GM18511 (cell line): ENCODE measurements at regions not wholly inside any gene's neighbourhood (a gene's known extent, or its start where the extent isn't known, plus 50 kb on each side); places are given as distances from the start of the nearest gene placed in this dataset.
A peak's percentile ranks its signal among the peaks of the same experiment; 100 is the strongest.

Experiments used
- ATAC-seq: cut with Tn5 transposase; IDR thresholded peaks from one replicate; pipeline ENCODE4 v1.9.1; 2021; ENCODE audit warnings: mild to moderate bottlenecking, moderate library complexity; ENCODE audit not compliant: unreplicated experiment

DNA sequence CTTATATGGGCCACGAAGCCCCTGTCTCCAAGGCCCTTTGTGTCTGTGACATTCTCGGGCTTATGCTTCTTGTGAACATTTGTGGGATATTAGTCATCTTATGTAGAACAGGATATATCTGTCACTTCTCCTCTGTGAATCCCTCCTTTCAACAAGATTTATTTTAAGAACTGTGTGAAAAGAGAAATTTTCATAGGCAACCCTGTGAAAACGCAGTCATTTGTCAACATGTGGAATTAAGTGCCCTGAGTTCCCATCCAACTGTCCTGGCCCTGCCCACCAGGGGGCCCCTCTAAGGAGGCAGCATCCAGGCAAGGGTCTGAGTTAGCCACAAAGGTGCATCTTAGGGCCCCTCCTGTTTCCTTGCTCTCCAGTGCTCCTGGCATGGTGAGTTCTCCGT is 76.8 kb upstream of the CHRNA7 start:
- no peak for ATAC-seq

DNA sequence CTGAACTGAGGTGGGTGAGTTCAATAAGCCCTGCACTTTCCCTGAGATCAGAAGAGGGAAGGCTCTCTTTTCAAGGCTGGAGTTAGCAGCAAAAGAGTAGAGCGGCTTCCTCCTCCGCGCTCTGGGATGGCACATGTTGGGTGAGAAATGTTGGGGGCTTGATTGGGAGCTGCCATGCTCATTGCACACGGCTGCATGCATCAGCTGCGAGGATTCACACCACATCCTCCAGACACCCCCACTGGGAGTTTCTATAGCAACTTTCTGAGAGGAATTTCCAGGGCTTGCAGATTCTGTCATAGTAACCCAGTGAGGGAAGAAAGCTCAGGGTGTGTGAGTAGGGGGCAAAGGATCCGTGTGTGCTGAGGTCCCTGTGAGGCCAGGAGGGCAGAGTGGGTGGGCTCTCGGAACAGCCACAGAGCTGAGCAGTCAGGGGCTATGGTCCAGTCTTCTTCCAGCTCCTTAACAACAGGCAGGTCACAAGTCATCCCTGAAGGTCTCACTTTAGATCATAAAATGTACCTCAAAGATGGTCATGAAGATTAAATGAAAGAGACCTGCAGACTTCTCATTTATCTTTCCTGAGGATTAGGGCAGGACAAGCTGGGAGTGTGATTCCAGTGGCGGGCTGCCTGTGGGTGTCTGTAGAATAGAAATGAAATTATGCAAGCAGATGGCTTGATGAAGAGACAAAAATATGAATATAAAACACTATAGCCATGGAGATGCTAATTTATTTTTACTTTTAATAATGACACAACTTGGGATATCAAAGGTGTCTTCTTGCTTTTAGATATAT is 75.7 kb upstream of the CHRNA7 start:
- no peak for ATAC-seq

DNA sequence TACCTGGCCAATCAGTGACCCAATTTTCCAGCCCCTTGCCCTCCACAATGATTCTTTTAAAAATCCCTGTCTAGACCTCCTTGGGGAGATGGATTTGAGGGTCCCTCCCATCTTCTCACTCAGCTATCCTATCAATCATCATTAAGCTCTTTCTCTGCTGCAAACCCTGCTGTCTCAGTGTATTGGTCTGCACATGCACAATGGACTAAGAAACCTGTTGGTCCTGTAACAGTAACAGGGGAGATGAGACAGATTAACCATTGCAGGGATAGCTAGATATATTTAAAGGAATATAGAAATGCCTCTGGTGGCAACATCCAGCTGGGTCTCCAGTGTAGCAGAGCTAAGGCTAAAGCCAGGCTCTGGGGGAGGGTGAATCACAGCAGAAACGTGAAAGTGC is 74.6 kb upstream of the CHRNA7 start:
- ATAC-seq = no peak

DNA sequence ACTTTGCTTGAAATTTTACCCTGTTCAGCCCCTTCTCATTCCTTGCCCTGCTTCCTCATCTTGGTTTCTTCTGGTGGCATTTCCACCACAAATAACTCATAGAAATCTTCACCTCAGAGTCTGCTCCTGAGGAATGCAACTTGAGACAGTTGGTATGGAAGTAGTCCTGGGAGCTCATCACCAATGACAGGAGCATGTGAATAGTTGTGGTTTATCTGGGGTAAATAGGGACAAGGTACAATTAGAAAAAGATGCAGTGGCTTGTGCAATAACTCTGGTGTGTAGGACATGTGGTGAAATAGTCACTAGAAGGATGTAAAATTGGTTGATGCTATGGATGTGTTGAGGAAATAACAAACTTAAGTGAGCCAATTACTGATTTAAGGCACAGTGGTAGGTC is 72.7 kb upstream of the CHRNA7 start:
- no peak for ATAC-seq

DNA sequence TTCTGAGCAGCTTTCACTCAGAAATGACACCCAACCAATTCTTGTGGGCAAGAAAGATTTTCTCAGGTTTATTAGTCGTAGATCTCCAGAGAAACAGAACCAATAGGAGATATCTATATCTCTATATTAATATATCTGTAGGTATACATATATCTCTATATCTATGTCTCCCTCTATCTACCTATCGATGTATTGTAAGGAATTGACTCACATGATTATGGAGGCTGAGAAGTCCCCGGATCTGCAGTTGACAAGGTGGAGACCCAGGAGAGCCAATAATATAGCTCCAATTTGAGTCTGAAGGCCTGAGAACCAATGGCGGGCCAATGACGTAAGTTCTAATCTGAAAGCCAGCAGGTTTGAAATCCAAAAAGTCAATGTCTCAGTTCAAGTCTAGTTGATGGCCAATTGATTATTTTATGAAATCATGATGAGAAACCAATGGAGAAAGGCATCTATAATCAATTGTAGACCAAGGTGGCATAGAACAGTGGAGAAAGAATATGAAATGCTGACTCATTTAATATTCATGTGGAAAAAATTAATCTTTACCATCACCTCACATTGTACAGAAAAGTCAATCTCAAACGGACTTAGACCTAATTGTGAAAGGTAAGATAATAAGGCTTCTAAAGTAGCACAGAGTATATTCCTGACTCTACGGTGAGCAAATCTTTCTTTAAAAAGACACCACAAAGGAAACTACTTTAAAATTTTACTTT is 65.6 kb upstream of the CHRNA7 start:
- no peak for ATAC-seq

DNA sequence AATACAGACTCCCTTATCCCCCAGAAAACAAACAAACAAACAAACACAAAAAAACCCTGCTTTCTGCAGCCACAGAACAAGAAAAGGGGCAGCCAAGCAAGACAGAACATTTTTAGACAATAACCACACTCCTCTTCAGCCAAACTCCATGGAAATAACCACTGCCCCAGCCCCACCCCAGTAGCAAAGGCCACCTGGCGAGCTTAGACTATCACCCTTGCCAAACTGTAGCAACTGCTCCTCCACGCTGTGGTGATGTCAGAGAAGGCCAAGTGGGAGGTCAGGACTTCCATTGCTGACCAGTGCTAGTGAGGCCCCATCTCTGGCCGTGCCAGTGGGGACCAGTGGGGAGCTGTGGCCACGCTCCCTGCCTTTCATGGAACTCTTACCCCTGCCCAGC is 60.3 kb upstream of the CHRNA7 start:
- ATAC-seq = no peak

DNA sequence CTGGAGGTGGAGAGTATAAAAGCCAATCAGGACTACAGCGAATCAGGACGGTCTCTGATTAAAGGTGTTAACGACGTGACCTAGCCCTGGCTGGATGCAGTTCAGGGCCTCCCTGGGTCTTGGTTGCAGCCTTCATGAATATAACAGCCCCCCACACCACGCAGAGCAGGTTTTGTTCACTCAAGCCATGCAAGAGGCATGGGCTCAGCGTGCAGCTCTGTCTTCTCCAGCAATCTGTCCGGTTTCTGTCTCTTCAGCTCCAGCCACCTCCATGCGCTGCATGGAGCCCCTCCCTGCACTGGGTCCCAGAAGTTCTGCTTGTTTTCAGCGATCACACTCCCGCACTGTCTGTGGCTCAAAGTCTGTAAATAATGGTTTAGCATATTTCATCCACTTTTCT is 57.1 kb upstream of the CHRNA7 start:
- no peak for ATAC-seq

DNA sequence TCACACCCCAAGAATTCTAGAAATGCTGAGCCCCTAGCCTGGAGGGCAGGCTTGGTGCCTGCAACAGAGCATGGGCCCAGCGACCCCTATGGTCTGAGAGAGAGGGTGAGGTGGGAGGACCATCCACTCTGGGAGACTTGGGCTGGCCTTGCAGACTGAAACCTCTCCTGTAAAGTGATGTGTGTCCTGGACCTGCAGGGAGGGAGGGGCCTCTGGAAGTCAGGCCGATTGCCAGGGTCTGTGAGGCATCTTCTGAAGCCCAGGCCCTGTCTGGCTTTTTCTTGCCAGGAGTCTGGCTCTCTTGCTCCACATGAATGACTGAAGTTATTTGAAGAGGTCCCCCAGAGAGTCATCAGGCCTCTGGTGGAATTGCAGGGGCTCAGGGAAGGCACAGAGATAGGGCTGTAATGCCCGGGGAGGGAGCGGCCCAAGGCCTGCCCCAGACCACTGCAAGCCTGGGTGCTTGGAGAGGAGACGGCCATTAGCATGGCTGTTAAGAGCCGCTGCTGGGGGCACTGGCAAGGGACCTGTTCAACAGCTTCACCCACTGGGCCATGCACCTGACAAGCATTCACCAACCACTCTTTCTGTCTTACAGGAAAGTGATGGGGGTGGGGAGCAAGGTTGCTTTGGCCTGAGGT is 56.0 kb upstream of the CHRNA7 start:
- no peak for ATAC-seq

DNA sequence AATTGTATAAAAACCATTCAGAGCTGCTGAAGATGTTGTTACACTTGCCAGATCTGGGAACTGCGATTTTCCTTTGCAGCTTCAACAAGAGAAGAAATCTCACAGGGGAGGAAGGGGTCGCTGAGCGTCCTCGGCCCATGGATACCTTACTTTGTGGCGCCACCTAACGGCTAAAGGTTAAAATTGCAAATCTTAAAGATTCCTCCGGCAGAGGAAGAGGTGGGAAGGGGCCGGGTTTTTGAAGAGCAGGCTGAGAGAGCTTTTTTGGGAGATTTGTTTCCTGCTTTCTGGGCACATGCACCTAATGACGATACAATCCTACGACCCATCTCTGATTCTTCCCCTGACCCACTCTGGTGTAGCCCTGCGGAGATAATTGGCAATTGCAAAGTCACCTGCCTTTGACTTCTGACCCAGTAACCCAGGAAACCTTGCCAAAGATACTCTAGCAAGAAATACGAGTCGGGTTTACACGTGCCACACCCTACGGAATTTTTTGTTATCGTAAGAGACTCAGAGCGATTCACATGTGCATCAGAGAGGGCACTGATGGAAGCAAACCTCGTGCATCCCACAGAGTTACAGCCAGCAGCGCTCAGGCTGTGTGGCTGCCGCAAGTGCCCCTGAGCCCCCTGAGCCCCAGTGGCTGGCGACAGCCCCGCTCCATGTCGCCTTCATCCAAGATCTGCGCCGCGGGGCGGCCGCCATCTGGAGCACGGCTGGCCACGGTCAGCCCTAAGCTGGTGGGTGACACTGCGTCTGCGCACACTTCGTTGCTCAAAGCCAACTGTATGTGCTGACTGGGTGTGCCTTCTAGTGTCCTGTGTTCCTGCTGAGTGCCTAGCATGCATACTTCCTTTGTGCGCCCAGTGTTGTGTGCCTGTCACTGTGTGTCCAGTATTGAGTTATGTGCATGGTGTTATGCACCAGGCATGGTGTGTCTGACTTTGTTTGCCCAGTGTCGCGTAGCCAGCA is 55.2 kb upstream of the CHRNA7 start:
- no peak for ATAC-seq

DNA sequence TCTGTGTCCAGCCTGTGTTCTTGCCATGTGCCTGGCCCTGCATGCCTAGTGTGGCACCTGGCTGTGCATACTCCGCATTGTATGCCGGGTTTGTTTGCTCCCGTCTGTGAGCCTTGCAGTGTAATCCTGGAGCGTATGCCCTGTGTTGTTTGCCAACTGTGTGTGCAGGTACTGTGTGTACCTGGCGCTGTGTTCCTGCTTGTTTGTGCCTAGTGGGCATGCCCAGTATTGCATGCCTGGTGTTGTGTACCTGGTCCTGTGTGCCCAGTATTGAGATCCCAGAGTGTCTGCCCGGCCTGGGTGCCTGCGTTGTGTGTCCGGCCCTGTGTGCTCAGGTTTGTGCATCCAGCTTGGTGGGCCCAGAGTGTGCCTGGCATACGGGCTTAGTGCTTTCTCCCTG is 54.5 kb upstream of the CHRNA7 start:
- no peak for ATAC-seq

DNA sequence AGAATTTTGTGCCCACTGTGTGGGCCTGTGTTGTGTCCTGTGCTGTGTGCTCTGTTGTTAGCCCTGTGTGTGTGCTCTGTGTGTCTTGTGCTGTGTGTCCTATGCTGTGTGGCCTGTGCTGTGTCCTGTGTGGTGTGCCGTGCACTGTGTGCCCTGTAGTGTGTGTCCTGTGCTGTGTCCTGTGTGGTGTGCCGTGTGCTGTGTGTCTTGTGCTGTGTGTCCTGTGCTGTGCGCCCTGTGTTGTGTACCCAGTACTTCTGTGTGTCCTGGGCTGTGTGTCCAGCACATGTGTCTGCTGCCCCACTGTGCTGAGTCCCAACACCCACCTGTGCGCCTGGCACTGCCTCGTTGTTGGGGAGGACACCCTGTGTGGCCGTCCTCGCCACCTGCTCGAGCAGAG is 53.2 kb upstream of the CHRNA7 start:
- no peak for ATAC-seq

DNA sequence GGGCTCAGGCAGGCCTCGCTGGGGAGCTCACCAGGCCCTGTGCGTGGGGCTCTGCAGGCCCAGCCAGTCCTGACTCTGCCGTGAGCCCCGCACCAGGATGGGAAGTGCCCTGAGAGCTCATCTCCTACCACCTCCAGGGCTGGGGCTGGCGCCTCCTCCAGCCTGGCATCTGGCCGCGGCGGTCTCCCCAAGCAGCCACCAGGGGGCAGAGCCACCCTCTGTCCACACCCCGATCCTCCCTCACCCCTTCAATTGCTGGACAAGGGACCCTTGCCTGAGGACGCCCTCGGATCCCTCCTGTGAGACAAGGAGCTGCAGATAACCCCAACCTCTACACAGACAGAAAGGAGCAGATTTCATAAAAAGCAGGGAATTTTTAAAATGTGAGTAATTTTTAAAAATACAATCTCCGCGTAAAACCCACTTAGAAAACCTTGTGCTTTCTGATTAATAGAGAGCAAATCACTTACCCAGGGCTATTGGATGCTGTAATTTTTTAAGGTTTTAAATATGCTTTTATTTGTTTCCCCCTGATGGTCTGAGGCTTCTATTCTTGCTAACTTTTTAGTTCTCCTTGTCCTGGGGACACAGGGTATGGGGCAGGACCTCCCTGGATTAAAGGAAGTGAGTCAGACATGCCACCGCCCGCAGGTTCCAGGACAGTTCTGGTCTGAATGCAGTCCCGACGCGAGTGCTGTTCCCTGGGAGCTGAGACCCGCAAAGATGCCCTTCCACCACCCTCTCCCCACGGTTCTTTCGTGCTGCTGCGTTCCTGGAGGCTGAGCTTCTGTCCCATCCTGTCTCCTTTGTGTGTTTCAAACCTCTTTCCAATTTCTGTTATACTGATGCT is 52.3 kb upstream of the CHRNA7 start:
- peak; percentile 71 for ATAC-seq
